ENCODE measurements at regions not wholly inside any gene's neighbourhood (a gene's known extent, or its start where the extent isn't known, plus 50 kb on each side); places are given as distances from the start of the nearest gene placed in this dataset.

- TF ChIP-seq ELK1 (IDR thresholded peaks at IDR 0.05; ENCODE audit: low read depth, low read length) (no peak), ASH2L (IDR thresholded peaks at IDR 0.05; ENCODE audit: borderline replicate concordance, low read depth) (no peak), IKZF2 (IDR thresholded peaks at IDR 0.05) (no peak), GABPA (IDR thresholded peaks at IDR 0.05; ENCODE audit: low read depth) (no peak), MEF2B (IDR thresholded peaks at IDR 0.05; ENCODE audit: partially characterized antibody, poor library complexity, severe bottlenecking) (no peak), BCL3 (IDR thresholded peaks at IDR 0.05; ENCODE audit: borderline replicate concordance, insufficient read depth, low read depth, low read length, poor library complexity, severe bottlenecking) (no peak), TCF3 (IDR thresholded peaks at IDR 0.05; ENCODE audit: borderline replicate concordance, insufficient read depth, low read depth, low read length) (no peak), E4F1 (IDR thresholded peaks at IDR 0.05; ENCODE audit: borderline replicate concordance, partially characterized antibody) (no peak), REST (IDR thresholded peaks at IDR 0.05; ENCODE audit: low read depth, low read length) (no peak), BCLAF1 (IDR thresholded peaks at IDR 0.05) (no peak)
Observed at GRCh38 chr5:125558466-125558865, 812.0 kb upstream of the ZNF608 start (continued).

Data from GM12878 (cell line).